HEK293 (cell line): ENCODE measurements at regions not wholly inside any gene's neighbourhood (a gene's known extent, or its start where the extent isn't known, plus 50 kb on each side); places are given as distances from the start of the nearest gene placed in this dataset.

ENCODE experiments used
- CTCF ChIA-PET: fragments of 350-600 bp; formaldehyde crosslinking; extraction: SDS; loops from one replicate; lab custom pipeline; 2021; ENCODE audit warnings: antibody characterized with exemption; lab: Yijun Ruan, JAX
- POLR2A ChIA-PET: fragments of 300-600 bp; formaldehyde crosslinking; extraction: SDS; loops from one replicate; lab custom pipeline; 2020; ENCODE audit warnings: antibody characterized with exemption, inconsistent platforms; lab: Yijun Ruan, JAX
- H3K27ac ChIP-seq: fragments of 200-500 bp; sonication (Bioruptor generic); 2 replicates; pipeline ENCODE4 v1.5.1; 2014; ENCODE audit warnings: low read depth, low read length, control low read depth, inconsistent platforms; ENCODE audit errors: extremely low read depth
- H3K36me3 ChIP-seq, 2 experiments: fragments of 200-500 bp in 1 of 2; sonication (Bioruptor generic) in 1 of 2; 1 replicate in 1 of 2; 2 replicates in 1 of 2; pipeline ENCODE4 v1.5.1; 2014 to 2017; ENCODE audit warnings: inconsistent platforms in 2 of 2, low read length in 2 of 2; ENCODE audit not compliant: control insufficient read depth in 2 of 2, insufficient read depth in 1 of 2
- H3K4me1 ChIP-seq: fragments of 200-500 bp; sonication (Bioruptor generic); 2 replicates; pipeline ENCODE4 v1.5.1; 2014; ENCODE audit warnings: mild to moderate bottlenecking, low read length, inconsistent platforms; ENCODE audit not compliant: control insufficient read depth, insufficient read depth
- H3K4me3 ChIP-seq: 2 replicates; pipeline ENCODE4 v1.5.1; 2011; ENCODE audit warnings: low read depth, mild to moderate bottlenecking, control low read depth, low read length, moderate library complexity
- H3K9me3 ChIP-seq: fragments of 200-500 bp; sonication (Bioruptor generic); 2 replicates; pipeline ENCODE4 v1.5.1; 2014; ENCODE audit warnings: low read depth, low read length, inconsistent platforms; ENCODE audit not compliant: control insufficient read depth, insufficient read depth
- FEZF1 ChIP-seq: fragments of 450-650 bp; formaldehyde crosslinking; IDR thresholded peaks from 2 replicates; pipeline ENCODE4 v1.5.1; 2016; ENCODE audit warnings: missing biosample characterization, missing genetic modification characterization
- SETDB1 ChIP-seq: IDR thresholded peaks from one replicate; pipeline ENCODE4 v1.6.1; 2017; ENCODE audit warnings: mild to moderate bottlenecking, low read length, moderate library complexity, mixed read lengths; ENCODE audit not compliant: insufficient read length
- WT1 ChIP-seq: fragments of 450-650 bp; formaldehyde crosslinking; IDR thresholded peaks from 2 replicates; pipeline ENCODE4 v1.5.1; 2016; ENCODE audit warnings: missing biosample characterization, missing genetic modification characterization
- YY1 ChIP-seq: fragments of 450-650 bp; formaldehyde crosslinking; IDR thresholded peaks from 2 replicates; pipeline ENCODE4 v1.5.1; 2018; ENCODE audit warnings: missing biosample characterization, missing genetic modification characterization
- ZBTB11 ChIP-seq: fragments of 450-650 bp; formaldehyde crosslinking; conservative IDR thresholded peaks from 2 replicates; pipeline ENCODE4 v1.5.1; 2016; ENCODE audit warnings: low read depth, missing biosample characterization, missing genetic modification characterization
- ZNF16 ChIP-seq: fragments of 450-650 bp; formaldehyde crosslinking; IDR thresholded peaks from 2 replicates; pipeline ENCODE4 v1.5.1; 2016; ENCODE audit warnings: low read depth, missing biosample characterization, missing genetic modification characterization
- ZNF19 ChIP-seq: fragments of 450-650 bp; formaldehyde crosslinking; IDR thresholded peaks from 2 replicates; pipeline ENCODE4; 2016; ENCODE audit warnings: missing biosample characterization, missing genetic modification characterization, low read depth
- ZNF202 ChIP-seq: fragments of 450-650 bp; formaldehyde crosslinking; IDR thresholded peaks from 2 replicates; pipeline ENCODE4 v1.5.1; 2016; ENCODE audit warnings: missing biosample characterization, missing genetic modification characterization, borderline replicate concordance
- ZNF239 ChIP-seq: fragments of 450-650 bp; formaldehyde crosslinking; IDR thresholded peaks from 2 replicates; pipeline ENCODE4 v1.5.1; 2016; ENCODE audit warnings: missing biosample characterization, missing genetic modification characterization
- ZNF280D ChIP-seq: fragments of 450-650 bp; formaldehyde crosslinking; IDR thresholded peaks from 2 replicates; pipeline ENCODE4 v1.5.1; 2016; ENCODE audit warnings: missing biosample characterization, missing genetic modification characterization
- ZNF302 ChIP-seq: fragments of 450-650 bp; formaldehyde crosslinking; IDR thresholded peaks from 2 replicates; pipeline ENCODE4 v1.5.1; 2016; ENCODE audit warnings: missing biosample characterization, missing genetic modification characterization, low read depth
- ZNF449 ChIP-seq: fragments of 450-650 bp; formaldehyde crosslinking; IDR thresholded peaks from 2 replicates; pipeline ENCODE4 v1.5.1; 2017; ENCODE audit warnings: missing biosample characterization, mild to moderate bottlenecking, missing genetic modification characterization, moderate library complexity
- ZNF510 ChIP-seq: fragments of 450-650 bp; formaldehyde crosslinking; IDR thresholded peaks from 2 replicates; pipeline ENCODE4 v1.5.1; 2018; ENCODE audit warnings: mild to moderate bottlenecking, missing genetic modification characterization, missing biosample characterization; ENCODE audit not compliant: insufficient replicate concordance
- ZNF513 ChIP-seq: fragments of 450-650 bp; IDR thresholded peaks from 2 replicates; pipeline ENCODE4 v1.5.1; 2018; ENCODE audit warnings: missing biosample characterization, missing genetic modification characterization
- ZNF514 ChIP-seq: fragments of 450-650 bp; formaldehyde crosslinking; IDR thresholded peaks from 2 replicates; pipeline ENCODE4 v1.5.1; 2016; ENCODE audit warnings: missing biosample characterization, missing genetic modification characterization
- ZNF518A ChIP-seq: fragments of 450-650 bp; formaldehyde crosslinking; conservative IDR thresholded peaks from 2 replicates; pipeline ENCODE4 v1.5.1; 2016; ENCODE audit warnings: low read depth, missing biosample characterization, missing genetic modification characterization
- ZNF521 ChIP-seq: fragments of 450-650 bp; formaldehyde crosslinking; IDR thresholded peaks from 2 replicates; pipeline ENCODE4 v1.5.1; 2017; ENCODE audit warnings: missing biosample characterization, mild to moderate bottlenecking, missing genetic modification characterization
- ZNF629 ChIP-seq: fragments of 450-650 bp; formaldehyde crosslinking; IDR thresholded peaks from 2 replicates; pipeline ENCODE4 v1.5.1; 2017; ENCODE audit warnings: missing biosample characterization, missing genetic modification characterization
- ZSCAN16 ChIP-seq: fragments of 450-650 bp; formaldehyde crosslinking; IDR thresholded peaks from 2 replicates; pipeline ENCODE4 v1.5.1; 2016; ENCODE audit warnings: missing biosample characterization, missing genetic modification characterization
- ZSCAN30 ChIP-seq: fragments of 450-650 bp; IDR thresholded peaks from 2 replicates; pipeline ENCODE4 v1.5.1; 2018; ENCODE audit warnings: missing biosample characterization, mild to moderate bottlenecking, missing genetic modification characterization, moderate library complexity

DNA sequence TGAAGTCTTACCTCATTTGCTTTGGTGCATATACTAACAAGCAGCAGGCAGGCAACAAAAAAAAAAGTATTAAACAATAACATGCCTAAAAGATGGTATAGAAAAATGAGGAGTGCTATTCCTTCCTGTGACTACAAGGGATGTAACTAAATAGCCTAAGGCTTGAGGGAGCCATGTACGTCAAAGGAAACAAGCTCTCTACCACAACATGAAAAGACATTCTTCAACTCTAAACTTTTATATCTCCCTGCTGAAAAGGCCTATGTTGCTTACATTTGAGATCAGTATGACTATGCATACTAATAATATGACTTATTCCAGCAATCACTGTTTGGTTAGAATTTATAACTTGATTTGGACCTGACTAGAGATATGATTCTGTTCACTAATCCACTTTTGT lies 347.9 kb downstream of the ADCYAP1 start (continued):
- TF ChIP-seq YY1 (tag by site-specific recombination), result no peak
- TF ChIP-seq ZNF510 (tag by site-specific recombination), result no peak

GRCh38 chr18:1252936-1253335 lies 348.3 kb downstream of the ADCYAP1 start:
- no peak overlapping the region for H3K27ac ChIP-seq
- no peak overlapping the region for H3K4me3 ChIP-seq
- ChIA-PET CTCF (no interaction called here), POLR2A (no interaction called here)
- H3K9me3 ChIP-seq, result no peaks in the 10 kb centered on the region
- TF ChIP-seq ZNF16 (no peak), ZNF202 (tag by site-specific recombination) (no peak), ZNF521 (tag by site-specific recombination) (no peak), WT1 (tag by site-specific recombination) (no peak), ZSCAN16 (tag by site-specific recombination) (no peak), ZNF449 (tag by site-specific recombination) (no peak), ZNF518A (no peak)
- no peaks in the 10 kb centered on the region for H3K36me3 ChIP-seq
- no peaks in the 10 kb centered on the region for H3K4me1 ChIP-seq

- ChIA-PET POLR2A (no interaction called here), CTCF (no interaction called here)
- Histone ChIP-seq H3K27ac (no peak overlapping the region), H3K36me3 (no peaks in the 10 kb centered on the region), H3K9me3 (no peaks in the 10 kb centered on the region), H3K4me1 (no peaks in the 10 kb centered on the region), H3K4me3 (no peak overlapping the region)
- no peak for TF ChIP-seq SETDB1
- TF ChIP-seq ZNF19 (tag by site-specific recombination), result no peak
- TF ChIP-seq FEZF1 (tag by site-specific recombination), result no peak
- TF ChIP-seq ZNF280D (tag by site-specific recombination), result no peak
- TF ChIP-seq ZNF239, result no peak
- no peak for TF ChIP-seq ZBTB11
- no peak for TF ChIP-seq ZNF514 (tag by site-specific recombination)
- no peak for TF ChIP-seq ZNF302 (tag by site-specific recombination)
- TF ChIP-seq ZSCAN30 (tag by site-specific recombination), result no peak
- no peak for TF ChIP-seq ZNF513 (tag by site-specific recombination)
- no peak for TF ChIP-seq ZNF629 (tag by site-specific recombination)
Measured at GRCh38 chr18:1253827-1254226, 349.2 kb downstream of the ADCYAP1 start.
